ENCODE measurements at regions not wholly inside any gene's neighbourhood (a gene's known extent, or its start where the extent isn't known, plus 50 kb on each side); places are given as distances from the start of the nearest gene placed in this dataset.

DNA sequence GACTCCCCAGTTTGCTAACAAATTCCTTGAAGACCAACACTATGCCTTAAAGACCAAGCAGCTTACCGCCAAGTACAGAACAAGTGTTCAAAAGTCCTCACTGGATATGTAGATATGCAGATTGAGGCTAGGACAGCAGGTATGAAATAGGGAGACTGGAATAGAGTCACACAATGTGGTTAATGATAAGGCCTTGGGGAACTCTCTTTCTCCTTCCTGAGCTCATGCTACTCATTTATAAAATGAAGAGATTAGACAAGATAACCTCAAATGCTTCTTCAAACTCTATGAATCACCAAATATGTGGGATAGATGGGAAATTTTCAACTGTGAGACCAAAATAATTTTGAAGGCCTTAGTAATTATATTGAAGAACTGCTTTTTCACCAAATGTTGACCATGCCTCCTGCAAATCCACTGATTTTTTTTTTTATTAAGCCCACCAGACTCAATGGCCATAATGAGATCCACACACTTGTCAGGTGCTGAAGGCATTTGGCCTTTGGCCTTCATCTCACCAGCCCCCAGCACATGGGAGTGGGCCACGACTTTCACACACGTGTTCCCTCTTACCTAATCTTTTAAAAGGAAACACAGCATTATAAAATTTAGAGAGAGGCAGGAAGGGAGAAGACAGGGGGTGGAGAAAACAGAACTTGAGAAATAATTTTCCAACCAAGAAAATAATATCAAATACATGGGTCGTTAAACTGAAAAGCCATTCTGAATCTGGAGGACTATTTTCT is 181.5 kb downstream of the EN1 start (continued):
- TF ChIP-seq, protein P1, sequence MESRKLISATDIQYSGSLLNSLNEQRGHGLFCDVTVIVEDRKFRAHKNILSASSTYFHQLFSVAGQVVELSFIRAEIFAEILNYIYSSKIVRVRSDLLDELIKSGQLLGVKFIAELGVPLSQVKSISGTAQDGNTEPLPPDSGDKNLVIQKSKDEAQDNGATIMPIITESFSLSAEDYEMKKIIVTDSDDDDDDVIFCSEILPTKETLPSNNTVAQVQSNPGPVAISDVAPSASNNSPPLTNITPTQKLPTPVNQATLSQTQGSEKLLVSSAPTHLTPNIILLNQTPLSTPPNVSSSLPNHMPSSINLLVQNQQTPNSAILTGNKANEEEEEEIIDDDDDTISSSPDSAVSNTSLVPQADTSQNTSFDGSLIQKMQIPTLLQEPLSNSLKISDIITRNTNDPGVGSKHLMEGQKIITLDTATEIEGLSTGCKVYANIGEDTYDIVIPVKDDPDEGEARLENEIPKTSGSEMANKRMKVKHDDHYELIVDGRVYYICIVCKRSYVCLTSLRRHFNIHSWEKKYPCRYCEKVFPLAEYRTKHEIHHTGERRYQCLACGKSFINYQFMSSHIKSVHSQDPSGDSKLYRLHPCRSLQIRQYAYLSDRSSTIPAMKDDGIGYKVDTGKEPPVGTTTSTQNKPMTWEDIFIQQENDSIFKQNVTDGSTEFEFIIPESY (CRISPR knock-in tag; IDR thresholded peaks at IDR 0.05), result no peak
- no peak for TF ChIP-seq ELF1 (tag; IDR thresholded peaks at IDR 0.05)
- no peak for TF ChIP-seq NR2C1 (IDR thresholded peaks at IDR 0.05)
- no peak for TF ChIP-seq NR2C1 (tag; IDR thresholded peaks at IDR 0.05)
- TF ChIP-seq JUNB (CRISPR knock-in tag; conservative IDR thresholded peaks at IDR 0.05), result no peak
- TF ChIP-seq SUPT5H (IDR thresholded peaks at IDR 0.05), result no peak
- TF ChIP-seq FOSL1 (tag; conservative IDR thresholded peaks at IDR 0.05), result peak; percentile 83
- TF ChIP-seq, protein P2, sequence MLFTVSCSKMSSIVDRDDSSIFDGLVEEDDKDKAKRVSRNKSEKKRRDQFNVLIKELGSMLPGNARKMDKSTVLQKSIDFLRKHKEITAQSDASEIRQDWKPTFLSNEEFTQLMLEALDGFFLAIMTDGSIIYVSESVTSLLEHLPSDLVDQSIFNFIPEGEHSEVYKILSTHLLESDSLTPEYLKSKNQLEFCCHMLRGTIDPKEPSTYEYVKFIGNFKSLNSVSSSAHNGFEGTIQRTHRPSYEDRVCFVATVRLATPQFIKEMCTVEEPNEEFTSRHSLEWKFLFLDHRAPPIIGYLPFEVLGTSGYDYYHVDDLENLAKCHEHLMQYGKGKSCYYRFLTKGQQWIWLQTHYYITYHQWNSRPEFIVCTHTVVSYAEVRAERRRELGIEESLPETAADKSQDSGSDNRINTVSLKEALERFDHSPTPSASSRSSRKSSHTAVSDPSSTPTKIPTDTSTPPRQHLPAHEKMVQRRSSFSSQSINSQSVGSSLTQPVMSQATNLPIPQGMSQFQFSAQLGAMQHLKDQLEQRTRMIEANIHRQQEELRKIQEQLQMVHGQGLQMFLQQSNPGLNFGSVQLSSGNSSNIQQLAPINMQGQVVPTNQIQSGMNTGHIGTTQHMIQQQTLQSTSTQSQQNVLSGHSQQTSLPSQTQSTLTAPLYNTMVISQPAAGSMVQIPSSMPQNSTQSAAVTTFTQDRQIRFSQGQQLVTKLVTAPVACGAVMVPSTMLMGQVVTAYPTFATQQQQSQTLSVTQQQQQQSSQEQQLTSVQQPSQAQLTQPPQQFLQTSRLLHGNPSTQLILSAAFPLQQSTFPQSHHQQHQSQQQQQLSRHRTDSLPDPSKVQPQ (CRISPR knock-in tag; IDR thresholded peaks at IDR 0.05; ENCODE audit: borderline replicate concordance), result no peak
- TF ChIP-seq KLF1 (tag; IDR thresholded peaks at IDR 0.05), result no peak
- TF ChIP-seq PTRF (tag; IDR thresholded peaks at IDR 0.05), result no peak
- TF ChIP-seq, protein P3, sequence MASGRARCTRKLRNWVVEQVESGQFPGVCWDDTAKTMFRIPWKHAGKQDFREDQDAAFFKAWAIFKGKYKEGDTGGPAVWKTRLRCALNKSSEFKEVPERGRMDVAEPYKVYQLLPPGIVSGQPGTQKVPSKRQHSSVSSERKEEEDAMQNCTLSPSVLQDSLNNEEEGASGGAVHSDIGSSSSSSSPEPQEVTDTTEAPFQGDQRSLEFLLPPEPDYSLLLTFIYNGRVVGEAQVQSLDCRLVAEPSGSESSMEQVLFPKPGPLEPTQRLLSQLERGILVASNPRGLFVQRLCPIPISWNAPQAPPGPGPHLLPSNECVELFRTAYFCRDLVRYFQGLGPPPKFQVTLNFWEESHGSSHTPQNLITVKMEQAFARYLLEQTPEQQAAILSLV (tag; IDR thresholded peaks at IDR 0.05), result no peak
- TF ChIP-seq, protein P4, sequence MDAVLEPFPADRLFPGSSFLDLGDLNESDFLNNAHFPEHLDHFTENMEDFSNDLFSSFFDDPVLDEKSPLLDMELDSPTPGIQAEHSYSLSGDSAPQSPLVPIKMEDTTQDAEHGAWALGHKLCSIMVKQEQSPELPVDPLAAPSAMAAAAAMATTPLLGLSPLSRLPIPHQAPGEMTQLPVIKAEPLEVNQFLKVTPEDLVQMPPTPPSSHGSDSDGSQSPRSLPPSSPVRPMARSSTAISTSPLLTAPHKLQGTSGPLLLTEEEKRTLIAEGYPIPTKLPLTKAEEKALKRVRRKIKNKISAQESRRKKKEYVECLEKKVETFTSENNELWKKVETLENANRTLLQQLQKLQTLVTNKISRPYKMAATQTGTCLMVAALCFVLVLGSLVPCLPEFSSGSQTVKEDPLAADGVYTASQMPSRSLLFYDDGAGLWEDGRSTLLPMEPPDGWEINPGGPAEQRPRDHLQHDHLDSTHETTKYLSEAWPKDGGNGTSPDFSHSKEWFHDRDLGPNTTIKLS (IDR thresholded peaks at IDR 0.05; ENCODE audit: borderline replicate concordance, low read depth), result no peak
- TF ChIP-seq CEBPB (tag; IDR thresholded peaks at IDR 0.05), result no peak
- TF ChIP-seq TRIM24 (IDR thresholded peaks at IDR 0.05), result peak; percentile 32 to 49; a peak in 1 of 4 replicates
- TF ChIP-seq, protein P5, sequence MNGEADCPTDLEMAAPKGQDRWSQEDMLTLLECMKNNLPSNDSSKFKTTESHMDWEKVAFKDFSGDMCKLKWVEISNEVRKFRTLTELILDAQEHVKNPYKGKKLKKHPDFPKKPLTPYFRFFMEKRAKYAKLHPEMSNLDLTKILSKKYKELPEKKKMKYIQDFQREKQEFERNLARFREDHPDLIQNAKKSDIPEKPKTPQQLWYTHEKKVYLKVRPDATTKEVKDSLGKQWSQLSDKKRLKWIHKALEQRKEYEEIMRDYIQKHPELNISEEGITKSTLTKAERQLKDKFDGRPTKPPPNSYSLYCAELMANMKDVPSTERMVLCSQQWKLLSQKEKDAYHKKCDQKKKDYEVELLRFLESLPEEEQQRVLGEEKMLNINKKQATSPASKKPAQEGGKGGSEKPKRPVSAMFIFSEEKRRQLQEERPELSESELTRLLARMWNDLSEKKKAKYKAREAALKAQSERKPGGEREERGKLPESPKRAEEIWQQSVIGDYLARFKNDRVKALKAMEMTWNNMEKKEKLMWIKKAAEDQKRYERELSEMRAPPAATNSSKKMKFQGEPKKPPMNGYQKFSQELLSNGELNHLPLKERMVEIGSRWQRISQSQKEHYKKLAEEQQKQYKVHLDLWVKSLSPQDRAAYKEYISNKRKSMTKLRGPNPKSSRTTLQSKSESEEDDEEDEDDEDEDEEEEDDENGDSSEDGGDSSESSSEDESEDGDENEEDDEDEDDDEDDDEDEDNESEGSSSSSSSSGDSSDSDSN (IDR thresholded peaks at IDR 0.05; ENCODE audit: borderline replicate concordance in 1 of 2, low read depth in 2 of 2, low read length in 2 of 2), result no peak
- no peak for TF ChIP-seq PHF21A (IDR thresholded peaks at IDR 0.05; ENCODE audit: borderline replicate concordance, low read depth)
- TF ChIP-seq, protein P6, sequence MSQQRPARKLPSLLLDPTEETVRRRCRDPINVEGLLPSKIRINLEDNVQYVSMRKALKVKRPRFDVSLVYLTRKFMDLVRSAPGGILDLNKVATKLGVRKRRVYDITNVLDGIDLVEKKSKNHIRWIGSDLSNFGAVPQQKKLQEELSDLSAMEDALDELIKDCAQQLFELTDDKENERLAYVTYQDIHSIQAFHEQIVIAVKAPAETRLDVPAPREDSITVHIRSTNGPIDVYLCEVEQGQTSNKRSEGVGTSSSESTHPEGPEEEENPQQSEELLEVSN (IDR thresholded peaks at IDR 0.05; ENCODE audit: borderline replicate concordance in 1 of 2, extremely low read depth in 1 of 2, insufficient read depth in 1 of 2, insufficient read length in 1 of 2, low read depth in 1 of 2, low read length in 1 of 2, poor library complexity in 1 of 2, severe bottlenecking in 1 of 2), result no peak

Data from K562 (cell line).